ENCODE measurements at regions not wholly inside any gene's neighbourhood (a gene's known extent, or its start where the extent isn't known, plus 50 kb on each side); places are given as distances from the start of the nearest gene placed in this dataset.
A peak's percentile ranks its signal among the peaks of the same experiment; 100 is the strongest.

GRCh38 chr5:86546044-86546443 is 71.7 kb upstream of the COX7C start:
- DNase-seq = no peak
- Histone ChIP-seq H2AFZ (ENCODE audit: low read length) (no peak overlapping the region), H3K27me3 (ENCODE audit: insufficient read depth, low read length) (no peaks in the 10 kb centered on the region), H3K9me3 (ENCODE audit: control insufficient read depth, low read depth, low read length) (no peaks in the 10 kb centered on the region), H3K56ac (ENCODE audit: insufficient read length, low read depth, low read length) (no peak overlapping the region), H4K5ac (ENCODE audit: insufficient read length, low read depth, low read length) (no peak overlapping the region), H4K8ac (replicated peaks; ENCODE audit: insufficient read length, low read depth, low read length) (no peak overlapping the region), H2BK20ac (ENCODE audit: low read depth, low read length, poor library complexity, severe bottlenecking) (no peak overlapping the region), H3K27ac (ENCODE audit: insufficient read length, low read depth, low read length) (no peak overlapping the region), H2BK12ac (ENCODE audit: insufficient read length, low read depth, low read length) (no peak overlapping the region), H3K14ac (ENCODE audit: insufficient read depth, low read length) (no peak overlapping the region), H2AK5ac (ENCODE audit: insufficient read length, low read length) (no peak overlapping the region), H3K4me2 (ENCODE audit: insufficient read depth, insufficient read length, low read length) (no peak overlapping the region), H2BK120ac (ENCODE audit: low read depth, low read length, poor library complexity, severe bottlenecking) (no peak overlapping the region), H3T11ph (ENCODE audit: low read length) (no peak overlapping the region), H4K20me1 (ENCODE audit: control insufficient read depth, insufficient read depth, insufficient read length) (no peaks in the 10 kb centered on the region), H2BK5ac (ENCODE audit: insufficient read length, low read length) (no peak overlapping the region), H3K9ac (ENCODE audit: extremely low read depth, insufficient read length, low read length) (no peak overlapping the region), H2BK15ac (ENCODE audit: low read depth, low read length) (no peak overlapping the region), H4K91ac (ENCODE audit: insufficient read length, low read depth, low read length) (no peak overlapping the region), H3K79me2 (ENCODE audit: insufficient read depth, low read length) (no peaks in the 10 kb centered on the region), H3K4me1 (ENCODE audit: insufficient read depth, low read length) (no peaks in the 10 kb centered on the region), H3K23me2 (ENCODE audit: insufficient read length, low read depth, low read length, poor library complexity, severe bottlenecking) (no peaks in the 10 kb centered on the region), H3K4ac (ENCODE audit: low read depth, low read length) (no peak overlapping the region), H3K18ac (ENCODE audit: insufficient read length, low read depth, low read length) (no peak overlapping the region), H3K79me1 (ENCODE audit: insufficient read depth, low read depth, low read length, poor library complexity, severe bottlenecking) (no peaks in the 10 kb centered on the region), H3K23ac (ENCODE audit: insufficient read length, low read depth, low read length) (no peak overlapping the region)
- H3K36me3 Mint-ChIP-seq (ENCODE audit: insufficient read depth in 1 of 3, low read depth in 3 of 3) = no peaks in the 10 kb centered on the region
- H3K4me3 Mint-ChIP-seq = no peak overlapping the region
- TF ChIP-seq, protein P1, sequence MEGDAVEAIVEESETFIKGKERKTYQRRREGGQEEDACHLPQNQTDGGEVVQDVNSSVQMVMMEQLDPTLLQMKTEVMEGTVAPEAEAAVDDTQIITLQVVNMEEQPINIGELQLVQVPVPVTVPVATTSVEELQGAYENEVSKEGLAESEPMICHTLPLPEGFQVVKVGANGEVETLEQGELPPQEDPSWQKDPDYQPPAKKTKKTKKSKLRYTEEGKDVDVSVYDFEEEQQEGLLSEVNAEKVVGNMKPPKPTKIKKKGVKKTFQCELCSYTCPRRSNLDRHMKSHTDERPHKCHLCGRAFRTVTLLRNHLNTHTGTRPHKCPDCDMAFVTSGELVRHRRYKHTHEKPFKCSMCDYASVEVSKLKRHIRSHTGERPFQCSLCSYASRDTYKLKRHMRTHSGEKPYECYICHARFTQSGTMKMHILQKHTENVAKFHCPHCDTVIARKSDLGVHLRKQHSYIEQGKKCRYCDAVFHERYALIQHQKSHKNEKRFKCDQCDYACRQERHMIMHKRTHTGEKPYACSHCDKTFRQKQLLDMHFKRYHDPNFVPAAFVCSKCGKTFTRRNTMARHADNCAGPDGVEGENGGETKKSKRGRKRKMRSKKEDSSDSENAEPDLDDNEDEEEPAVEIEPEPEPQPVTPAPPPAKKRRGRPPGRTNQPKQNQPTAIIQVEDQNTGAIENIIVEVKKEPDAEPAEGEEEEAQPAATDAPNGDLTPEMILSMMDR (conservative IDR thresholded peaks at IDR 0.05) = no peak
- peaks cover 6 to 7% of the 10 kb centered on the region in 2 experiments for H3K4me1 Mint-ChIP-seq
- H3K27ac Mint-ChIP-seq = peak overlapping the region in 2 of 3 experiments; percentile 41 to 77; a peak in 1 of 7 replicates
- no peaks in the 10 kb centered on the region for H3K9me3 Mint-ChIP-seq
- no peaks in the 10 kb centered on the region for H3K27me3 Mint-ChIP-seq (ENCODE audit: low read depth)
- WGBS (ENCODE audit: extremely low coverage, insufficient read length, low lambda C conversion rate) = no CpG with 5 or more reads among the region's 2 CpGs

Measured in H9 (cell line).